Thyroid gland (tissue), 4 donors: ENCODE measurements at regions not wholly inside any gene's neighbourhood (a gene's known extent, or its start where the extent isn't known, plus 50 kb on each side); places are given as distances from the start of the nearest gene placed in this dataset.

ENCODE experiments used
- POLR2A ChIP-seq, 2 donors: fragments of 450-650 bp; IDR thresholded peaks; one replicate each; pipeline ENCODE4 v1.6.1; 2017; ENCODE audit warnings: antibody characterized with exemption in 2 of 2, mild to moderate bottlenecking in 2 of 2, moderate library complexity in 1 of 2
- TF ChIP-seq, protein P1 (sequence below), 6 experiments: fragments of 200-600 bp in 3 of 6; fragments of 450-650 bp in 3 of 6; sonication (generic) in 3 of 6; IDR thresholded peaks; one replicate each; pipeline ENCODE4 v1.5.1; 2016 to 2019; ENCODE audit warnings: antibody characterized with exemption in 6 of 6, mild to moderate bottlenecking in 2 of 6, inconsistent platforms in 1 of 6, moderate library complexity in 1 of 6

DNA sequence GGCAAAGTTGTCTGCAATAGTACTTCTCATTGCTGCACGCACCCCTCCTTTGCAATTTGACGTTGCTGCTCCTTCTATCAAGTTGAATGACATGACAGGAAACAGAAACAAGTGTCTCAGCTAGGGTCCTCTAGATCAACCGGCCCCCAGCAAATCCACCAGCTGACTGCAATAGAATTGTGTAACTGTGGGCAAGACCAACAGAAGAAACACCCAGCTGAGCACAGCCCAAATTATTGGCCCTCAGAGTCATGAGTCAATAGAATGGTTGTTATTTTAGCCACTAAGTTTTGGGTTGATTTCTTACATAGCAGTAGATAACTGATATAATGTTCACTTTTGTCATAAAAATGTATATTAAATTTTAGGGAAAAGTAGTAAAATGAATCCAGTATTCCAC lies 202.7 kb downstream of the MAFB start:
- TF ChIP-seq, protein P1, sequence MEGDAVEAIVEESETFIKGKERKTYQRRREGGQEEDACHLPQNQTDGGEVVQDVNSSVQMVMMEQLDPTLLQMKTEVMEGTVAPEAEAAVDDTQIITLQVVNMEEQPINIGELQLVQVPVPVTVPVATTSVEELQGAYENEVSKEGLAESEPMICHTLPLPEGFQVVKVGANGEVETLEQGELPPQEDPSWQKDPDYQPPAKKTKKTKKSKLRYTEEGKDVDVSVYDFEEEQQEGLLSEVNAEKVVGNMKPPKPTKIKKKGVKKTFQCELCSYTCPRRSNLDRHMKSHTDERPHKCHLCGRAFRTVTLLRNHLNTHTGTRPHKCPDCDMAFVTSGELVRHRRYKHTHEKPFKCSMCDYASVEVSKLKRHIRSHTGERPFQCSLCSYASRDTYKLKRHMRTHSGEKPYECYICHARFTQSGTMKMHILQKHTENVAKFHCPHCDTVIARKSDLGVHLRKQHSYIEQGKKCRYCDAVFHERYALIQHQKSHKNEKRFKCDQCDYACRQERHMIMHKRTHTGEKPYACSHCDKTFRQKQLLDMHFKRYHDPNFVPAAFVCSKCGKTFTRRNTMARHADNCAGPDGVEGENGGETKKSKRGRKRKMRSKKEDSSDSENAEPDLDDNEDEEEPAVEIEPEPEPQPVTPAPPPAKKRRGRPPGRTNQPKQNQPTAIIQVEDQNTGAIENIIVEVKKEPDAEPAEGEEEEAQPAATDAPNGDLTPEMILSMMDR (IDR thresholded peaks at IDR 0.05): no peak
- no peak for TF ChIP-seq POLR2A (IDR thresholded peaks at IDR 0.05)
